ENCODE measurements at regions not wholly inside any gene's neighbourhood (a gene's known extent, or its start where the extent isn't known, plus 50 kb on each side); places are given as distances from the start of the nearest gene placed in this dataset.

- no peaks in the 10 kb centered on the region for H3K36me3 ChIP-seq (ENCODE audit: control insufficient read depth in 5 of 5, insufficient read depth in 5 of 5, low read length in 5 of 5)
- H3K9me3 ChIP-seq (ENCODE audit: control insufficient read depth in 5 of 5, low read length in 5 of 5): peaks cover 0 to 15% (median 2%) of the 10 kb centered on the region in 5 donors
- no peak overlapping the region for H3K9ac ChIP-seq (ENCODE audit: low read length in 5 of 5)
- no peaks in the 10 kb centered on the region for H3K27me3 ChIP-seq (ENCODE audit: control insufficient read depth in 5 of 5, insufficient read depth in 4 of 5, low read length in 5 of 5)
- H3K4me1 ChIP-seq (ENCODE audit: control insufficient read depth in 5 of 5, insufficient read depth in 5 of 5, low read length in 5 of 5): no peaks in the 10 kb centered on the region
- no peak overlapping the region for H3K4me3 ChIP-seq (ENCODE audit: low read depth in 1 of 5, low read length in 5 of 5)
- no peak overlapping the region for H3K27ac ChIP-seq (ENCODE audit: low read depth, low read length)
Observed at GRCh38 chr5:9987101-9987500, 262.6 kb downstream of the ATPSCKMT start.

- H3K36me3 ChIP-seq (ENCODE audit: control insufficient read depth in 5 of 5, insufficient read depth in 5 of 5, low read length in 5 of 5): no peaks in the 10 kb centered on the region
- no peaks in the 10 kb centered on the region for H3K9me3 ChIP-seq (ENCODE audit: control insufficient read depth in 5 of 5, low read length in 5 of 5)
- H3K4me3 ChIP-seq (ENCODE audit: low read depth in 1 of 5, low read length in 5 of 5): no peak overlapping the region
- no peaks in the 10 kb centered on the region for H3K27me3 ChIP-seq (ENCODE audit: control insufficient read depth in 5 of 5, insufficient read depth in 4 of 5, low read length in 5 of 5)
- H3K9ac ChIP-seq (ENCODE audit: low read length in 5 of 5): no peak overlapping the region
- no peak overlapping the region for H3K27ac ChIP-seq (ENCODE audit: low read depth, low read length)
- H3K4me1 ChIP-seq (ENCODE audit: control insufficient read depth in 5 of 5, insufficient read depth in 5 of 5, low read length in 5 of 5): no peaks in the 10 kb centered on the region
Observed at GRCh38 chr5:9977070-9977469, 272.6 kb downstream of the ATPSCKMT start.

GRCh38 chr5:9976621-9977020 lies 273.1 kb downstream of the ATPSCKMT start:
- H3K4me1 ChIP-seq (ENCODE audit: control insufficient read depth in 5 of 5, insufficient read depth in 5 of 5, low read length in 5 of 5): no peaks in the 10 kb centered on the region
- H3K27ac ChIP-seq (ENCODE audit: low read depth, low read length): no peak overlapping the region
- H3K9ac ChIP-seq (ENCODE audit: low read length in 5 of 5): no peak overlapping the region

GRCh38 chr5:9972059-9972458 lies 277.6 kb downstream of the ATPSCKMT start:
- Histone ChIP-seq H3K9me3 (ENCODE audit: control insufficient read depth in 5 of 5, low read length in 5 of 5) (peaks cover 0 to 11% (median 5%) of the 10 kb centered on the region in 5 donors), H3K9ac (ENCODE audit: low read length in 5 of 5) (no peak overlapping the region), H3K27ac (ENCODE audit: low read depth, low read length) (no peak overlapping the region), H3K27me3 (ENCODE audit: control insufficient read depth in 5 of 5, insufficient read depth in 4 of 5, low read length in 5 of 5) (no peaks in the 10 kb centered on the region), H3K36me3 (ENCODE audit: control insufficient read depth in 5 of 5, insufficient read depth in 5 of 5, low read length in 5 of 5) (no peaks in the 10 kb centered on the region), H3K4me3 (ENCODE audit: low read depth in 1 of 5, low read length in 5 of 5) (no peak overlapping the region), H3K4me1 (ENCODE audit: control insufficient read depth in 5 of 5, insufficient read depth in 5 of 5, low read length in 5 of 5) (no peaks in the 10 kb centered on the region)

More at GRCh38 chr5:9976621-9977020, 273.1 kb downstream of the ATPSCKMT start:
- H3K36me3 ChIP-seq (ENCODE audit: control insufficient read depth in 5 of 5, insufficient read depth in 5 of 5, low read length in 5 of 5): no peaks in the 10 kb centered on the region
- H3K4me3 ChIP-seq (ENCODE audit: low read depth in 1 of 5, low read length in 5 of 5): no peak overlapping the region
- no peaks in the 10 kb centered on the region for H3K27me3 ChIP-seq (ENCODE audit: control insufficient read depth in 5 of 5, insufficient read depth in 4 of 5, low read length in 5 of 5)
- no peaks in the 10 kb centered on the region for H3K9me3 ChIP-seq (ENCODE audit: control insufficient read depth in 5 of 5, low read length in 5 of 5)

- H3K4me3 ChIP-seq (ENCODE audit: low read depth in 1 of 5, low read length in 5 of 5): no peak overlapping the region
Observed at GRCh38 chr5:9971301-9971700, 278.4 kb downstream of the ATPSCKMT start.

GRCh38 chr5:9958914-9959313 lies 290.8 kb downstream of the ATPSCKMT start:
- Histone ChIP-seq H3K27me3 (ENCODE audit: control insufficient read depth in 5 of 5, insufficient read depth in 4 of 5, low read length in 5 of 5) (peaks cover 0 to 3% (median 0%) of the 10 kb centered on the region in 5 donors), H3K9ac (ENCODE audit: low read length in 5 of 5) (no peak overlapping the region), H3K4me1 (ENCODE audit: control insufficient read depth in 5 of 5, insufficient read depth in 5 of 5, low read length in 5 of 5) (peaks cover 0 to 3% (median 0%) of the 10 kb centered on the region in 5 donors), H3K9me3 (ENCODE audit: control insufficient read depth in 5 of 5, low read length in 5 of 5) (peaks cover 0 to 3% (median 0%) of the 10 kb centered on the region in 5 donors), H3K27ac (ENCODE audit: low read depth, low read length) (no peak overlapping the region), H3K36me3 (ENCODE audit: control insufficient read depth in 5 of 5, insufficient read depth in 5 of 5, low read length in 5 of 5) (no peaks in the 10 kb centered on the region), H3K4me3 (ENCODE audit: low read depth in 1 of 5, low read length in 5 of 5) (no peak overlapping the region)

More at GRCh38 chr5:9971301-9971700, 278.4 kb downstream of the ATPSCKMT start:
- no peaks in the 10 kb centered on the region for H3K4me1 ChIP-seq (ENCODE audit: control insufficient read depth in 5 of 5, insufficient read depth in 5 of 5, low read length in 5 of 5)
- no peak overlapping the region for H3K9ac ChIP-seq (ENCODE audit: low read length in 5 of 5)
- H3K36me3 ChIP-seq (ENCODE audit: control insufficient read depth in 5 of 5, insufficient read depth in 5 of 5, low read length in 5 of 5): no peaks in the 10 kb centered on the region
- H3K27me3 ChIP-seq (ENCODE audit: control insufficient read depth in 5 of 5, insufficient read depth in 4 of 5, low read length in 5 of 5): no peaks in the 10 kb centered on the region
- H3K27ac ChIP-seq (ENCODE audit: low read depth, low read length): no peak overlapping the region
- H3K9me3 ChIP-seq (ENCODE audit: control insufficient read depth in 5 of 5, low read length in 5 of 5): peaks cover 0 to 11% (median 7%) of the 10 kb centered on the region in 5 donors

- Histone ChIP-seq H3K27ac (ENCODE audit: low read depth, low read length) (no peak overlapping the region), H3K4me1 (ENCODE audit: control insufficient read depth in 5 of 5, insufficient read depth in 5 of 5, low read length in 5 of 5) (no peaks in the 10 kb centered on the region), H3K9me3 (ENCODE audit: control insufficient read depth in 5 of 5, low read length in 5 of 5) (peaks cover 0 to 3% (median 0%) of the 10 kb centered on the region in 5 donors), H3K9ac (ENCODE audit: low read length in 5 of 5) (no peak overlapping the region), H3K36me3 (ENCODE audit: control insufficient read depth in 5 of 5, insufficient read depth in 5 of 5, low read length in 5 of 5) (no peaks in the 10 kb centered on the region), H3K27me3 (ENCODE audit: control insufficient read depth in 5 of 5, insufficient read depth in 4 of 5, low read length in 5 of 5) (peaks cover 0 to 4% (median 0%) of the 10 kb centered on the region in 5 donors), H3K4me3 (ENCODE audit: low read depth in 1 of 5, low read length in 5 of 5) (no peak overlapping the region)
Observed at GRCh38 chr5:9957214-9957613, 292.5 kb downstream of the ATPSCKMT start.

GRCh38 chr5:9956725-9957124 lies 293.0 kb downstream of the ATPSCKMT start:
- no peak overlapping the region for H3K9ac ChIP-seq (ENCODE audit: low read length in 5 of 5)
- peaks cover 0 to 3% (median 0%) of the 10 kb centered on the region in 5 donors for H3K9me3 ChIP-seq (ENCODE audit: control insufficient read depth in 5 of 5, low read length in 5 of 5)
- no peak overlapping the region for H3K4me3 ChIP-seq (ENCODE audit: low read depth in 1 of 5, low read length in 5 of 5)
- no peaks in the 10 kb centered on the region for H3K36me3 ChIP-seq (ENCODE audit: control insufficient read depth in 5 of 5, insufficient read depth in 5 of 5, low read length in 5 of 5)
- peaks cover 0 to 4% (median 0%) of the 10 kb centered on the region in 5 donors for H3K27me3 ChIP-seq (ENCODE audit: control insufficient read depth in 5 of 5, insufficient read depth in 4 of 5, low read length in 5 of 5)
- H3K27ac ChIP-seq (ENCODE audit: low read depth, low read length): no peak overlapping the region
- no peaks in the 10 kb centered on the region for H3K4me1 ChIP-seq (ENCODE audit: control insufficient read depth in 5 of 5, insufficient read depth in 5 of 5, low read length in 5 of 5)

- H3K27me3 ChIP-seq (ENCODE audit: control insufficient read depth in 5 of 5, insufficient read depth in 4 of 5, low read length in 5 of 5): peaks cover 0 to 4% (median 0%) of the 10 kb centered on the region in 5 donors
- no peaks in the 10 kb centered on the region for H3K36me3 ChIP-seq (ENCODE audit: control insufficient read depth in 5 of 5, insufficient read depth in 5 of 5, low read length in 5 of 5)
- H3K27ac ChIP-seq (ENCODE audit: low read depth, low read length): no peak overlapping the region
- H3K9me3 ChIP-seq (ENCODE audit: control insufficient read depth in 5 of 5, low read length in 5 of 5): peaks cover 0 to 3% (median 0%) of the 10 kb centered on the region in 5 donors
- no peak overlapping the region for H3K4me3 ChIP-seq (ENCODE audit: low read depth in 1 of 5, low read length in 5 of 5)
- H3K4me1 ChIP-seq (ENCODE audit: control insufficient read depth in 5 of 5, insufficient read depth in 5 of 5, low read length in 5 of 5): no peaks in the 10 kb centered on the region
- H3K9ac ChIP-seq (ENCODE audit: low read length in 5 of 5): no peak overlapping the region
Observed at GRCh38 chr5:9955586-9955985, 294.1 kb downstream of the ATPSCKMT start.

- H3K4me3 ChIP-seq (ENCODE audit: low read depth in 1 of 5, low read length in 5 of 5): no peak overlapping the region
- H3K4me1 ChIP-seq (ENCODE audit: control insufficient read depth in 5 of 5, insufficient read depth in 5 of 5, low read length in 5 of 5): no peaks in the 10 kb centered on the region
- peaks cover 0 to 3% (median 0%) of the 10 kb centered on the region in 5 donors for H3K9me3 ChIP-seq (ENCODE audit: control insufficient read depth in 5 of 5, low read length in 5 of 5)
- peaks cover 0 to 4% (median 0%) of the 10 kb centered on the region in 5 donors for H3K27me3 ChIP-seq (ENCODE audit: control insufficient read depth in 5 of 5, insufficient read depth in 4 of 5, low read length in 5 of 5)
- H3K36me3 ChIP-seq (ENCODE audit: control insufficient read depth in 5 of 5, insufficient read depth in 5 of 5, low read length in 5 of 5): no peaks in the 10 kb centered on the region
- no peak overlapping the region for H3K27ac ChIP-seq (ENCODE audit: low read depth, low read length)
- H3K9ac ChIP-seq (ENCODE audit: low read length in 5 of 5): no peak overlapping the region
Observed at GRCh38 chr5:9954869-9955268, 294.8 kb downstream of the ATPSCKMT start.

Data from subcutaneous abdominal adipose tissue (tissue), 5 donors.